ENCODE measurements at regions not wholly inside any gene's neighbourhood (a gene's known extent, or its start where the extent isn't known, plus 50 kb on each side); places are given as distances from the start of the nearest gene placed in this dataset.
"Not testable (repeated sequence)": the region's sequence is repeated elsewhere in the genome, so short reads cannot be mapped to it uniquely, and the experiment has no call there.

GRCh38 chr16:16648002-16648401, 269.1 kb downstream of the NPIPA7 start:
- TF ChIP-seq ZNF274 (IDR thresholded peaks at IDR 0.05; ENCODE audit: low read depth, low read length); YY1 (IDR thresholded peaks at IDR 0.05; ENCODE audit: insufficient read depth, insufficient read length): not testable (repeated sequence)
